Skeletal muscle tissue (tissue), 3 donors: ENCODE measurements at regions not wholly inside any gene's neighbourhood (a gene's known extent, or its start where the extent isn't known, plus 50 kb on each side); places are given as distances from the start of the nearest gene placed in this dataset.

Source experiments
- H3K27ac ChIP-seq: one replicate; pipeline ENCODE4 v1.7.0; 2013; ENCODE audit warnings: mild to moderate bottlenecking, low read depth, low read length, inconsistent platforms
- H3K27me3 ChIP-seq, 3 donors: one replicate each; pipeline ENCODE4 v1.7.0; 2013; ENCODE audit warnings: low read length in 3 of 3; ENCODE audit not compliant: control insufficient read depth in 3 of 3, insufficient read depth in 3 of 3
- H3K36me3 ChIP-seq, 3 donors: one replicate each; pipeline ENCODE4 v1.7.0; 2013; ENCODE audit warnings: low read length in 3 of 3; ENCODE audit not compliant: control insufficient read depth in 3 of 3, insufficient read depth in 3 of 3
- H3K4me1 ChIP-seq, 3 donors: one replicate each; pipeline ENCODE4 v1.7.0; 2013; ENCODE audit warnings: low read length in 3 of 3, mild to moderate bottlenecking in 3 of 3; ENCODE audit not compliant: control insufficient read depth in 3 of 3, insufficient read depth in 3 of 3
- H3K4me3 ChIP-seq, 3 donors: one replicate each; pipeline ENCODE4 v1.7.0; 2013; ENCODE audit warnings: low read length in 3 of 3
- H3K9ac ChIP-seq, 3 donors: one replicate each; pipeline ENCODE4 v1.7.0; 2013; ENCODE audit warnings: low read length in 3 of 3, mild to moderate bottlenecking in 3 of 3, moderate library complexity in 2 of 3, low read depth in 1 of 3
- H3K9me3 ChIP-seq, 3 donors: one replicate each; pipeline ENCODE4 v1.7.0; 2013; ENCODE audit warnings: low read length in 3 of 3; ENCODE audit not compliant: control insufficient read depth in 3 of 3
- donor health status: Osteomylitis.

- Histone ChIP-seq H3K27me3 (peaks cover 0 to 10% (median 0%) of the 10 kb centered on the region in 3 donors), H3K27ac (no peak overlapping the region)
Observed at GRCh38 chr22:48089601-48090331, 1327.3 kb downstream of the TBC1D22A start.

DNA sequence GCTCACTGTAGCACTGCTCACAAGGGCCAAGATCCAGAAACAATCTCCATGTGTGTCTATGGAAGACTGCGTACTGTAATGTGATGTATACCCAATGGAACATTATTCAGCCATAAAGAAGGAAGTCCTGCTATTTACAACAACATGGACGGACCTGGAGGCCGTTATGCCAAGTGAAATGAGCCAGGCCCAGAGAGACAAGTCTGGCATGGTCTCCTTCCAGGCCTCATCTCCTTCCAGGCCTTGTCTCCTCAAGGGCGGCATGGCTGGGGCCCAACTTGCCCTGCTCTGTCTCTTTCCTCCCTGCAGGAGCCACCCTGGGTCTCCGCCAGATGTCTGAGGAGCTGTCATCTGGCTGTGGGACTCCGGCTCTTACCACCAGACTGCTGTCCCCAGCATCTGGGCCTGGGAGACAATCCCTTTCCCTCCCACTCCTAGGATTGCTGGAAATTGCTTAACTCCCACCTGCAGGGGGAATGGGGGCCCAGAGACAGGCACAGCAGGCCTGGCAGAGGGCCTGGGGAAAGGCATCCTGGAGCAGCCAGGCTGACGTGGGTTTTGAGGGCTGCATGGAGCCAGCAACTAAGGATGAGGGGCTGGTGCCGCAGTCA is 1326.6 kb downstream of the TBC1D22A start:
- Histone ChIP-seq H3K36me3 (no peaks in the 10 kb centered on the region), H3K4me3 (no peak overlapping the region), H3K9ac (no peak overlapping the region), H3K27me3 (peaks cover 0 to 15% (median 0%) of the 10 kb centered on the region in 3 donors), H3K4me1 (peaks cover 4 to 11% (median 7%) of the 10 kb centered on the region in 3 donors), H3K9me3 (no peaks in the 10 kb centered on the region), H3K27ac (no peak overlapping the region)

More at GRCh38 chr22:48089601-48090331, 1327.3 kb downstream of the TBC1D22A start:
- H3K4me1 ChIP-seq, result peaks cover 4 to 11% (median 7%) of the 10 kb centered on the region in 3 donors
- no peaks in the 10 kb centered on the region for H3K36me3 ChIP-seq
- no peaks in the 10 kb centered on the region for H3K9me3 ChIP-seq
- peak overlapping the region in 2 of 3 donors; percentile 47 to 57 for H3K9ac ChIP-seq
- H3K4me3 ChIP-seq, result peak overlapping the region; percentile 32 to 52 (median 48)

DNA sequence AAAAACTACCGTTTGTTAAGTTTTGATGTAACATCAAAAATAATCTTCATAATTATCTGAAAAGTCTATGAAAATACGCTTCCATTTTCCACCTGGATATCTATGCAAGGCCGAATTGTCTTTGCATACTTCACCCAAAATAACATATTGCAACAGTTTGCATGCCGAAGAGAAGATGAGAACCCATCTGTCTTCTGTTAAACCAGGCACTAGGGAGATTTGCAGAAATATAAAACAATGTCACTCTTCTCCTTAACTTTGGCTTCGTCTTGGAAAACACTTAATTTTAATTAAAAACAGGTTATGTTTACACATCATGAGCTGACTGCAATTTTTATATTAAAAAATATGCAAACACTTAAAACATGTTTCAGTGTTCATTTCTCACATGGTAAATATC is 1325.8 kb downstream of the TBC1D22A start:
- Histone ChIP-seq H3K27me3 (peaks cover 0 to 15% (median 3%) of the 10 kb centered on the region in 3 donors), H3K4me3 (no peak overlapping the region), H3K36me3 (no peaks in the 10 kb centered on the region), H3K9ac (no peak overlapping the region), H3K27ac (no peak overlapping the region), H3K4me1 (peaks cover 4 to 11% (median 7%) of the 10 kb centered on the region in 3 donors), H3K9me3 (no peaks in the 10 kb centered on the region)

GRCh38 chr22:48085901-48086645 is 1323.6 kb downstream of the TBC1D22A start:
- H3K9ac ChIP-seq, result no peak overlapping the region
- H3K4me3 ChIP-seq, result no peak overlapping the region
- no peaks in the 10 kb centered on the region for H3K36me3 ChIP-seq
- peaks cover 0 to 17% (median 3%) of the 10 kb centered on the region in 3 donors for H3K27me3 ChIP-seq
- H3K27ac ChIP-seq, result no peak overlapping the region
- peaks cover 4 to 11% (median 7%) of the 10 kb centered on the region in 3 donors for H3K4me1 ChIP-seq
- H3K9me3 ChIP-seq, result no peaks in the 10 kb centered on the region

DNA sequence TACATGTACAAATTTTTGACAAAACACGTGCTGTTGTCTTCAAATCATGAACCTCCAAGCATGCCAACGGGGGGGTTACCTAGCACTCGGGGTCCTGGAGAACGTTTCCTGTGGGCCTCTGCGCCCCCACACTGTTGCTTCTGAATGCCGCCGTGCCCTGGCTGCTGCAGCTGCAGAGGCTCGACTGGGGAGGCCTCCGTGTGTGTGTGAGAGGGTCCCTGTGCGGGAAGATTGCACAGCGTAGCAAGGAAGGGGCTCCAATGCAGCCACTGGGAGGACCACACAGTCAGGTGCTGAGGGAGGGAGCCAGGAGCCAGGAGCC is 1322.2 kb downstream of the TBC1D22A start:
- no peaks in the 10 kb centered on the region for H3K36me3 ChIP-seq
- peaks cover under 1 to 2% (median 1%) of the 10 kb centered on the region in 3 donors for H3K4me1 ChIP-seq
- peaks cover 0 to 22% (median 3%) of the 10 kb centered on the region in 3 donors for H3K27me3 ChIP-seq
- no peaks in the 10 kb centered on the region for H3K9me3 ChIP-seq
- H3K27ac ChIP-seq, result no peak overlapping the region
- H3K9ac ChIP-seq, result no peak overlapping the region
- H3K4me3 ChIP-seq, result no peak overlapping the region

- Histone ChIP-seq H3K4me1 (no peaks in the 10 kb centered on the region), H3K27ac (no peak overlapping the region), H3K36me3 (no peaks in the 10 kb centered on the region), H3K9ac (no peak overlapping the region), H3K9me3 (no peaks in the 10 kb centered on the region), H3K4me3 (no peak overlapping the region), H3K27me3 (peaks cover 0 to 22% (median 3%) of the 10 kb centered on the region in 3 donors)
Observed at GRCh38 chr22:48084041-48084728, 1321.7 kb downstream of the TBC1D22A start.

GRCh38 chr22:48083502-48083901 is 1321.1 kb downstream of the TBC1D22A start:
- no peak overlapping the region for H3K4me3 ChIP-seq
- H3K36me3 ChIP-seq, result no peaks in the 10 kb centered on the region
- H3K27ac ChIP-seq, result no peak overlapping the region
- H3K9me3 ChIP-seq, result no peaks in the 10 kb centered on the region
- no peak overlapping the region for H3K9ac ChIP-seq
- H3K27me3 ChIP-seq, result peaks cover 0 to 22% (median 3%) of the 10 kb centered on the region in 3 donors
- no peaks in the 10 kb centered on the region for H3K4me1 ChIP-seq

- Histone ChIP-seq H3K27me3 (peaks cover under 1 to 27% (median 6%) of the 10 kb centered on the region in 3 donors), H3K4me1 (no peaks in the 10 kb centered on the region)
Observed at GRCh38 chr22:48082284-48082683, 1319.8 kb downstream of the TBC1D22A start.

DNA sequence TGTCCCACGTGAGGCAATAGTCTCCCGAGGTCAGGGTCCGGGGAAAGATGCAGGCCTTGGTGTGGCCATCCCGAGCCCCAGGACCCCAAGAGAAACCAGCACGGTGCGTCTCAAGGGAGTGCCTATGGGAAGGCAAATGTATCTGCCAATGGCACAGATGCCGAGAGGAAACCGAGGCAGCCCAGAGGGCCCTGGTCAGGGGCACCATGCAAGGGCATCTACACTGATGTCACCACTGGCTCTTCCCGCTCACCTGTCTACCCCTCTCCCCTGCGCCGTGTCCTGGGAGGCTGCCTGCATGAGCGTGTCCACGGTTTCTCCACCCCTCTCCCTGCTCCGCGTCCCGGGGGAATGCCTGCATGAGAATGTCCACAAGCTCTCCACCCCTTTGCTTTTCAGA is 1318.8 kb downstream of the TBC1D22A start:
- Histone ChIP-seq H3K9ac (no peak overlapping the region), H3K4me3 (no peak overlapping the region), H3K36me3 (no peaks in the 10 kb centered on the region), H3K4me1 (no peaks in the 10 kb centered on the region), H3K27me3 (peaks cover 2 to 27% (median 6%) of the 10 kb centered on the region in 3 donors), H3K9me3 (no peaks in the 10 kb centered on the region), H3K27ac (no peak overlapping the region)

More at GRCh38 chr22:48082284-48082683, 1319.8 kb downstream of the TBC1D22A start:
- Histone ChIP-seq H3K36me3 (no peaks in the 10 kb centered on the region), H3K4me3 (no peak overlapping the region), H3K9ac (no peak overlapping the region), H3K9me3 (no peaks in the 10 kb centered on the region), H3K27ac (no peak overlapping the region)
